H1 (cell line): ENCODE measurements at regions not wholly inside any gene's neighbourhood (a gene's known extent, or its start where the extent isn't known, plus 50 kb on each side); places are given as distances from the start of the nearest gene placed in this dataset.

Source experiments
- CTCF ChIA-PET: fragments of 300-600 bp; sonication (Branson Sonifier 250); formaldehyde crosslinking; loops from one replicate; lab custom pipeline; 2021; ENCODE audit not compliant: partially characterized antibody; lab: Charles Lee
- POLR2A ChIA-PET: fragments of 300-600 bp; sonication (Branson Sonifier 250); formaldehyde crosslinking; loops from one replicate; lab custom pipeline; 2021; ENCODE audit warnings: inconsistent platforms; ENCODE audit not compliant: partially characterized antibody; lab: Charles Lee
- DNase-seq, 2 experiments: peaks; one replicate each; pipeline versions ENCODE4 v3.0.0 to v3.0.0-alpha.2; 2010 to 2022; ENCODE audit warnings: low spot score in 2 of 2, low read depth in 1 of 2, mixed read lengths in 1 of 2
- FAIRE-seq: peaks from 2 replicates; lab custom pipeline; 2011; peaks lifted over from hg19 to GRCh38; lab: Jason Lieb, UNC
- H2AFZ ChIP-seq: 2 replicates; pipeline ENCODE4 v1.8.1; 2012; ENCODE audit warnings: low read length, inconsistent platforms
- H2AK5ac ChIP-seq: 2 replicates; pipeline ENCODE4 v1.6.1; 2013; ENCODE audit warnings: low read depth, low read length
- H2BK120ac ChIP-seq: replicated peaks from 2 replicates; pipeline ENCODE3; 2013; ENCODE audit warnings: low read depth, low read length, inconsistent platforms
- H2BK12ac ChIP-seq: 2 replicates; pipeline ENCODE4 v1.6.1; 2013; ENCODE audit warnings: low read depth, low read length
- H2BK15ac ChIP-seq: 2 replicates; pipeline ENCODE4 v1.6.1; 2013; ENCODE audit warnings: low read length
- H2BK20ac ChIP-seq: 2 replicates; pipeline ENCODE4 v1.6.1; 2013; ENCODE audit warnings: low read length
- H2BK5ac ChIP-seq: 2 replicates; pipeline ENCODE4 v1.6.1; 2013; ENCODE audit warnings: low read depth, low read length
- H3K14ac ChIP-seq: 2 replicates; pipeline ENCODE4 v1.6.1; 2013; ENCODE audit warnings: inconsistent platforms; ENCODE audit not compliant: insufficient read length
- H3K18ac ChIP-seq: 2 replicates; pipeline ENCODE4 v1.6.1; 2013; ENCODE audit warnings: low read length; ENCODE audit errors: extremely low read depth
- H3K23ac ChIP-seq: 2 replicates; pipeline ENCODE4 v1.6.1; 2013; ENCODE audit warnings: inconsistent platforms; ENCODE audit not compliant: insufficient read length
- H3K23me2 ChIP-seq: 2 replicates; pipeline ENCODE4 v1.6.1; 2013; ENCODE audit warnings: low read depth, low read length
- H3K27ac ChIP-seq: 2 replicates; pipeline ENCODE4 v1.6.1; 2011; ENCODE audit warnings: low read depth, low read length, inconsistent platforms
- H3K27me3 ChIP-seq, 4 experiments: replicated peaks in 1 of 4; 1 replicate in 1 of 4; 2 replicates in 3 of 4; pipeline versions ENCODE4 v1.6.1 to v1.8.1; 2011 to 2013; ENCODE audit warnings: low read length in 3 of 4, mild to moderate bottlenecking in 3 of 4, inconsistent platforms in 2 of 4, mixed read lengths in 2 of 4, moderate library complexity in 1 of 4; ENCODE audit not compliant: control insufficient read depth in 3 of 4, insufficient read depth in 3 of 4; ENCODE audit errors: extremely low read depth in 1 of 4
- H3K36me3 ChIP-seq, 4 experiments: 2 replicates each; pipeline versions ENCODE4 v1.6.1 to v1.8.1; 2011 to 2013; ENCODE audit warnings: mild to moderate bottlenecking in 4 of 4, low read length in 3 of 4, moderate library complexity in 2 of 4, control low read depth in 1 of 4, inconsistent platforms in 1 of 4; ENCODE audit not compliant: insufficient read depth in 4 of 4, control insufficient read depth in 2 of 4
- H3K4ac ChIP-seq: replicated peaks from 2 replicates; pipeline ENCODE3; 2013; ENCODE audit warnings: low read length, low read depth, mixed read lengths, inconsistent platforms; ENCODE audit not compliant: insufficient read length
- H3K4me1 ChIP-seq, 4 experiments: replicated peaks in 1 of 4; 1 replicate in 1 of 4; 2 replicates in 3 of 4; pipeline versions ENCODE4 v1.6.1 to v1.8.1; 2011 to 2013; ENCODE audit warnings: low read length in 3 of 4, inconsistent platforms in 2 of 4, mixed read lengths in 1 of 4; ENCODE audit not compliant: insufficient read depth in 4 of 4, control insufficient read depth in 3 of 4
- H3K4me2 ChIP-seq, 2 experiments: 2 replicates each; pipeline versions ENCODE4 v1.6.1 to v1.8.1; 2011 to 2013; ENCODE audit warnings: low read depth in 2 of 2, low read length in 2 of 2, control low read depth in 1 of 2, inconsistent platforms in 1 of 2, mild to moderate bottlenecking in 1 of 2; ENCODE audit not compliant: insufficient read depth in 1 of 2
- H3K4me3 ChIP-seq, 4 experiments: fragments of 200-600, 300-600 bp in 1 of 4; sonication (generic), shearing (Covaris generic), sonication (Bioruptor Twin) in 1 of 4; 2 replicates each; pipeline versions ENCODE4 v1.5.1 to v1.8.1; 2011 to 2016; ENCODE audit warnings: low read length in 4 of 4, low read depth in 3 of 4, control low read depth in 2 of 4, inconsistent platforms in 2 of 4, mild to moderate bottlenecking in 2 of 4, mixed read lengths in 1 of 4, moderate library complexity in 1 of 4; ENCODE audit not compliant: insufficient read depth in 2 of 4; ENCODE audit errors: extremely low read depth in 1 of 4
- H3K56ac ChIP-seq: replicated peaks from 2 replicates; pipeline ENCODE3; 2013; ENCODE audit warnings: low read depth, mild to moderate bottlenecking, mixed read lengths, low read length, inconsistent platforms; ENCODE audit not compliant: insufficient read length
- H3K79me1 ChIP-seq: 2 replicates; pipeline ENCODE4 v1.6.1; 2013; ENCODE audit warnings: low read depth, low read length, control low read depth
- H3K79me2 ChIP-seq, 2 experiments: 2 replicates each; pipeline versions ENCODE4 v1.6.1 to v1.8.1; 2012 to 2013; ENCODE audit warnings: low read length in 2 of 2, mild to moderate bottlenecking in 2 of 2, inconsistent platforms in 1 of 2; ENCODE audit not compliant: insufficient read depth in 2 of 2, control insufficient read depth in 1 of 2
- H3K9ac ChIP-seq, 4 experiments: replicated peaks in 1 of 4; 1 replicate in 1 of 4; 2 replicates in 3 of 4; pipeline versions ENCODE4 v1.6.1 to v1.8.1; 2011 to 2013; ENCODE audit warnings: low read depth in 3 of 4, low read length in 3 of 4, control low read depth in 2 of 4, mild to moderate bottlenecking in 2 of 4, moderate library complexity in 2 of 4, inconsistent platforms in 1 of 4; ENCODE audit errors: extremely low read depth in 1 of 4
- H3K9me3 ChIP-seq, 2 experiments: 2 replicates each; pipeline versions ENCODE4 v1.6.1 to v1.8.1; 2012 to 2013; ENCODE audit warnings: mild to moderate bottlenecking in 2 of 2, moderate library complexity in 2 of 2, control low read depth in 1 of 2, inconsistent platforms in 1 of 2, low read depth in 1 of 2, low read length in 1 of 2, mixed read lengths in 1 of 2; ENCODE audit not compliant: insufficient read depth in 2 of 2
- H4K20me1 ChIP-seq, 2 experiments: replicated peaks in 1 of 2; 2 replicates each; pipeline versions ENCODE3 to v1.8.1; 2011 to 2013; ENCODE audit warnings: inconsistent platforms in 2 of 2, low read length in 2 of 2, mild to moderate bottlenecking in 1 of 2; ENCODE audit not compliant: insufficient read depth in 2 of 2, control insufficient read depth in 1 of 2
- H4K5ac ChIP-seq: 2 replicates; pipeline ENCODE4 v1.6.1; 2013; ENCODE audit warnings: low read length, low read depth, mixed read lengths, inconsistent platforms; ENCODE audit not compliant: insufficient read length
- H4K8ac ChIP-seq: 2 replicates; pipeline ENCODE4 v1.8.0; 2013; ENCODE audit warnings: mild to moderate bottlenecking, moderate library complexity, low read length, inconsistent platforms; ENCODE audit not compliant: insufficient read depth; ENCODE audit errors: extremely low read depth
- H4K91ac ChIP-seq: replicated peaks from 2 replicates; pipeline ENCODE3; 2013; ENCODE audit warnings: low read length, mixed read lengths, inconsistent platforms; ENCODE audit not compliant: insufficient read length
- BCL11A ChIP-seq, 2 experiments: IDR thresholded peaks; one replicate each; pipeline ENCODE4 v1.6.1; 2011; ENCODE audit warnings: low read depth in 2 of 2, low read length in 2 of 2, mild to moderate bottlenecking in 2 of 2
- CREB1 ChIP-seq: IDR thresholded peaks from 2 replicates; pipeline ENCODE4 v1.6.1; 2012; ENCODE audit warnings: inconsistent platforms
- EZH2 ChIP-seq: fragments of 200-600 bp; sonication (generic); IDR thresholded peaks from 2 replicates; pipeline ENCODE4 v1.7.1; 2012; ENCODE audit warnings: low read depth, mild to moderate bottlenecking, moderate library complexity, low read length, inconsistent platforms; ENCODE audit not compliant: severe bottlenecking
- FOSL1 ChIP-seq: IDR thresholded peaks from 2 replicates; pipeline ENCODE4 v1.6.1; 2011; ENCODE audit warnings: mild to moderate bottlenecking, low read depth, low read length, moderate library complexity; ENCODE audit not compliant: insufficient read depth
- NRF1 ChIP-seq: IDR thresholded peaks from 2 replicates; pipeline ENCODE4 v1.6.1; 2011; ENCODE audit warnings: mild to moderate bottlenecking, low read depth, low read length, improper control_type of control experiment
- POLR2A ChIP-seq, 2 experiments: IDR thresholded peaks; 1 replicate in 1 of 2; 2 replicates in 1 of 2; pipeline ENCODE4 v1.6.1; 2011; ENCODE audit warnings: low read depth in 2 of 2, low read length in 2 of 2, mild to moderate bottlenecking in 2 of 2; ENCODE audit errors: control extremely low read depth in 1 of 2
- RAD21 ChIP-seq, 2 experiments: IDR thresholded peaks in 1 of 2; conservative IDR thresholded peaks in 1 of 2; 2 replicates each; pipeline ENCODE4 v1.6.1; 2011; ENCODE audit warnings: low read depth in 2 of 2, low read length in 2 of 2, improper control_type of control experiment in 1 of 2, inconsistent platforms in 1 of 2, mild to moderate bottlenecking in 1 of 2, moderate library complexity in 1 of 2
- RNF2 ChIP-seq: fragments of 200-900, 300-1000 bp; sonication (generic); IDR thresholded peaks from 2 replicates; pipeline ENCODE4 v1.7.1; 2016; ENCODE audit warnings: borderline replicate concordance, low read depth, mild to moderate bottlenecking, antibody characterized with exemption, low read length; ENCODE audit not compliant: poor library complexity, severe bottlenecking; ENCODE audit errors: missing control alignments
- SIX5 ChIP-seq: IDR thresholded peaks from 2 replicates; pipeline ENCODE4 v1.6.1; 2011; ENCODE audit warnings: mild to moderate bottlenecking, low read depth, low read length
- SP1 ChIP-seq: IDR thresholded peaks from 2 replicates; pipeline ENCODE4 v1.6.1; 2011; ENCODE audit warnings: low read depth, low read length
- WGBS, 2 experiments: shearing (Covaris generic) in 1 of 2; methylation state at CpG; one replicate each; pipeline versions ENCODE4 v1.1.6 to v1.1.7; 2013 to 2015; ENCODE audit warnings: low lambda C conversion rate in 2 of 2, mixed read lengths in 2 of 2, inconsistent platforms in 1 of 2, low coverage in 1 of 2, missing lambda C conversion rate in 1 of 2; ENCODE audit not compliant: insufficient replicate concordance in 2 of 2, insufficient coverage in 1 of 2, insufficient read length in 1 of 2; ENCODE audit errors: extremely low coverage in 1 of 2, missing lambda C conversion rate in 1 of 2; 5-methylcytosine and 5-hydroxymethylcytosine counted together
- TF ChIP-seq, protein P1 (sequence below): IDR thresholded peaks from 2 replicates; pipeline ENCODE4 v1.6.1; 2012; ENCODE audit warnings: low read length, inconsistent platforms
- TF ChIP-seq, protein P2 (sequence below): IDR thresholded peaks from 2 replicates; pipeline ENCODE4 v1.6.1; 2011; ENCODE audit warnings: low read depth, mild to moderate bottlenecking, low read length; ENCODE audit not compliant: insufficient read depth

- no peak overlapping the region for H2BK5ac ChIP-seq
- H3K23ac ChIP-seq, result no peak overlapping the region
- no peak overlapping the region for H3K27ac ChIP-seq
- no peak overlapping the region for H3K9ac ChIP-seq
- H2AK5ac ChIP-seq, result no peak overlapping the region
- no peak overlapping the region for H3K56ac ChIP-seq
- no CpG with 5 or more reads among the region's 1 CpG for WGBS, 2 experiments
- H2BK120ac ChIP-seq, result no peak overlapping the region
- no peaks in the 10 kb centered on the region for H4K20me1 ChIP-seq
- no peak overlapping the region for H2AFZ ChIP-seq
- ChIA-PET POLR2A (no interaction called here), CTCF (interaction anchor here (0.6 kb wide), 1 partner anchor 191 kb away, joined by 3 read pairs; no protein-coding TSS in a partner anchor)
- H4K8ac ChIP-seq, result no peak overlapping the region
- H2BK20ac ChIP-seq, result no peak overlapping the region
- H2BK15ac ChIP-seq, result no peak overlapping the region
- no peak overlapping the region for H4K91ac ChIP-seq
- no peak overlapping the region for H4K5ac ChIP-seq
- no peaks in the 10 kb centered on the region for H3K79me1 ChIP-seq
- FAIRE-seq (no peak), DNase-seq (no peak)
- no peaks in the 10 kb centered on the region for H3K23me2 ChIP-seq
- H3K14ac ChIP-seq, result no peak overlapping the region
- H3K18ac ChIP-seq, result no peak overlapping the region
- no peak overlapping the region for H3K4ac ChIP-seq
- H3K27me3 ChIP-seq, result no peaks in the 10 kb centered on the region
- no peaks in the 10 kb centered on the region for H3K9me3 ChIP-seq
- no peaks in the 10 kb centered on the region for H3K4me1 ChIP-seq
- H3K4me2 ChIP-seq, result no peak overlapping the region
- no peak overlapping the region for H2BK12ac ChIP-seq
- no peaks in the 10 kb centered on the region for H3K79me2 ChIP-seq
- no peaks in the 10 kb centered on the region for H3K36me3 ChIP-seq
- H3K4me3 ChIP-seq, result no peak overlapping the region
- TF ChIP-seq, protein P1, sequence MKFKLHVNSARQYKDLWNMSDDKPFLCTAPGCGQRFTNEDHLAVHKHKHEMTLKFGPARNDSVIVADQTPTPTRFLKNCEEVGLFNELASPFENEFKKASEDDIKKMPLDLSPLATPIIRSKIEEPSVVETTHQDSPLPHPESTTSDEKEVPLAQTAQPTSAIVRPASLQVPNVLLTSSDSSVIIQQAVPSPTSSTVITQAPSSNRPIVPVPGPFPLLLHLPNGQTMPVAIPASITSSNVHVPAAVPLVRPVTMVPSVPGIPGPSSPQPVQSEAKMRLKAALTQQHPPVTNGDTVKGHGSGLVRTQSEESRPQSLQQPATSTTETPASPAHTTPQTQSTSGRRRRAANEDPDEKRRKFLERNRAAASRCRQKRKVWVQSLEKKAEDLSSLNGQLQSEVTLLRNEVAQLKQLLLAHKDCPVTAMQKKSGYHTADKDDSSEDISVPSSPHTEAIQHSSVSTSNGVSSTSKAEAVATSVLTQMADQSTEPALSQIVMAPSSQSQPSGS, result no peak
- TF ChIP-seq, protein P2, sequence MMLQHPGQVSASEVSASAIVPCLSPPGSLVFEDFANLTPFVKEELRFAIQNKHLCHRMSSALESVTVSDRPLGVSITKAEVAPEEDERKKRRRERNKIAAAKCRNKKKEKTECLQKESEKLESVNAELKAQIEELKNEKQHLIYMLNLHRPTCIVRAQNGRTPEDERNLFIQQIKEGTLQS, result no peak
- no peak for TF ChIP-seq BCL11A (IDR thresholded peaks at IDR 0.05; ENCODE audit: low read depth in 2 of 2, low read length in 2 of 2)
- TF ChIP-seq FOSL1, result no peak
- no peak for TF ChIP-seq RAD21 (IDR thresholded peaks at IDR 0.05 in 1 of 2, conservative IDR thresholded peaks at IDR 0.05 in 1 of 2; ENCODE audit: low read depth in 2 of 2, low read length in 2 of 2)
- TF ChIP-seq POLR2A (IDR thresholded peaks at IDR 0.05; ENCODE audit: control extremely low read depth in 1 of 2, low read depth in 2 of 2, low read length in 2 of 2), result no peak
- TF ChIP-seq EZH2, result no peak
- no peak for TF ChIP-seq RNF2
- no peak for TF ChIP-seq CREB1
- no peak for TF ChIP-seq SP1
- TF ChIP-seq SIX5, result no peak
- no peak for TF ChIP-seq NRF1
Observed at GRCh38 chrX:22366166-22366702, 93.5 kb downstream of the CBLL2 start.
